ENCODE measurements at regions not wholly inside any gene's neighbourhood (a gene's known extent, or its start where the extent isn't known, plus 50 kb on each side); places are given as distances from the start of the nearest gene placed in this dataset.

DNA sequence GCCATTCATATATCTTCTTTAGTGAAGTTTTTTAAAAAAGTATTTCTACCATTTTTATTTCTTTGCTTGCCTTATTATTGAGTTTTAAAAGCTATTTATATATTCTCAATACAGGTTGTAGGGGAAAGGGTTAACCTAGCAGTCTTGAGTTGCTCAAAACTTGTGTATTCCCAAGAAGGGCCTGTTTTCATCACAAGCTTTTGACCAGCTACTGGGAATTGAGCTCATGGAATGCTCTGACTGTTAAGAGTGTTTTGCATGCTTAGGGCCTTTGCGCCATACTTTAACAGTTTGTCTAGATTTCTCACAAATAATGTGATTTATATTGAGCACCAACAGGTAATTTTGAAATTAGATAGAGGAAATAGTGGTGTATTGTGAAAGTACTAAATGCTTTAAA is 72.0 kb upstream of the CALCR start:
- ATAC-seq: no peak
- no peak for TF ChIP-seq PPARA (CRISPR knock-in tag; IDR thresholded peaks at IDR 0.05; ENCODE audit: borderline replicate concordance)
- TF ChIP-seq, protein P1, sequence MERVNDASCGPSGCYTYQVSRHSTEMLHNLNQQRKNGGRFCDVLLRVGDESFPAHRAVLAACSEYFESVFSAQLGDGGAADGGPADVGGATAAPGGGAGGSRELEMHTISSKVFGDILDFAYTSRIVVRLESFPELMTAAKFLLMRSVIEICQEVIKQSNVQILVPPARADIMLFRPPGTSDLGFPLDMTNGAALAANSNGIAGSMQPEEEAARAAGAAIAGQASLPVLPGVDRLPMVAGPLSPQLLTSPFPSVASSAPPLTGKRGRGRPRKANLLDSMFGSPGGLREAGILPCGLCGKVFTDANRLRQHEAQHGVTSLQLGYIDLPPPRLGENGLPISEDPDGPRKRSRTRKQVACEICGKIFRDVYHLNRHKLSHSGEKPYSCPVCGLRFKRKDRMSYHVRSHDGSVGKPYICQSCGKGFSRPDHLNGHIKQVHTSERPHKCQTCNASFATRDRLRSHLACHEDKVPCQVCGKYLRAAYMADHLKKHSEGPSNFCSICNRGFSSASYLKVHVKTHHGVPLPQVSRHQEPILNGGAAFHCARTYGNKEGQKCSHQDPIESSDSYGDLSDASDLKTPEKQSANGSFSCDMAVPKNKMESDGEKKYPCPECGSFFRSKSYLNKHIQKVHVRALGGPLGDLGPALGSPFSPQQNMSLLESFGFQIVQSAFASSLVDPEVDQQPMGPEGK (CRISPR knock-in tag; IDR thresholded peaks at IDR 0.05; ENCODE audit: borderline replicate concordance): no peak
- no peak for TF ChIP-seq GLIS3 (CRISPR knock-in tag; IDR thresholded peaks at IDR 0.05)
- no peak for TF ChIP-seq ZNF565 (CRISPR knock-in tag; conservative IDR thresholded peaks at IDR 0.05; ENCODE audit: low read depth)
- TF ChIP-seq, protein P2, sequence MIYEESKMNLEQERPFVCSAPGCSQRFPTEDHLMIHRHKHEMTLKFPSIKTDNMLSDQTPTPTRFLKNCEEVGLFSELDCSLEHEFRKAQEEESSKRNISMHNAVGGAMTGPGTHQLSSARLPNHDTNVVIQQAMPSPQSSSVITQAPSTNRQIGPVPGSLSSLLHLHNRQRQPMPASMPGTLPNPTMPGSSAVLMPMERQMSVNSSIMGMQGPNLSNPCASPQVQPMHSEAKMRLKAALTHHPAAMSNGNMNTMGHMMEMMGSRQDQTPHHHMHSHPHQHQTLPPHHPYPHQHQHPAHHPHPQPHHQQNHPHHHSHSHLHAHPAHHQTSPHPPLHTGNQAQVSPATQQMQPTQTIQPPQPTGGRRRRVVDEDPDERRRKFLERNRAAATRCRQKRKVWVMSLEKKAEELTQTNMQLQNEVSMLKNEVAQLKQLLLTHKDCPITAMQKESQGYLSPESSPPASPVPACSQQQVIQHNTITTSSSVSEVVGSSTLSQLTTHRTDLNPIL (CRISPR knock-in tag; IDR thresholded peaks at IDR 0.05; ENCODE audit: low read depth): no peak
- TF ChIP-seq ZFP30 (CRISPR knock-in tag; IDR thresholded peaks at IDR 0.05): no peak
- TF ChIP-seq, protein P3, sequence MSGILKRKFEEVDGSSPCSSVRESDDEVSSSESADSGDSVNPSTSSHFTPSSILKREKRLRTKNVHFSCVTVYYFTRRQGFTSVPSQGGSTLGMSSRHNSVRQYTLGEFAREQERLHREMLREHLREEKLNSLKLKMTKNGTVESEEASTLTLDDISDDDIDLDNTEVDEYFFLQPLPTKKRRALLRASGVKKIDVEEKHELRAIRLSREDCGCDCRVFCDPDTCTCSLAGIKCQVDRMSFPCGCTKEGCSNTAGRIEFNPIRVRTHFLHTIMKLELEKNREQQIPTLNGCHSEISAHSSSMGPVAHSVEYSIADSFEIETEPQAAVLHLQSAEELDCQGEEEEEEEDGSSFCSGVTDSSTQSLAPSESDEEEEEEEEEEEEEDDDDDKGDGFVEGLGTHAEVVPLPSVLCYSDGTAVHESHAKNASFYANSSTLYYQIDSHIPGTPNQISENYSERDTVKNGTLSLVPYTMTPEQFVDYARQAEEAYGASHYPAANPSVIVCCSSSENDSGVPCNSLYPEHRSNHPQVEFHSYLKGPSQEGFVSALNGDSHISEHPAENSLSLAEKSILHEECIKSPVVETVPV (CRISPR knock-in tag; IDR thresholded peaks at IDR 0.05): no peak
- no peak for TF ChIP-seq TCF4 (CRISPR knock-in tag; IDR thresholded peaks at IDR 0.05; ENCODE audit: borderline replicate concordance)
- no peak for TF ChIP-seq ZFP3 (CRISPR knock-in tag; IDR thresholded peaks at IDR 0.05)
- TF ChIP-seq SNAI2 (CRISPR knock-in tag; IDR thresholded peaks at IDR 0.05): no peak
- TF ChIP-seq ARNTL (CRISPR knock-in tag; IDR thresholded peaks at IDR 0.05; ENCODE audit: borderline replicate concordance, low read depth): no peak
- TF ChIP-seq BACH2 (CRISPR knock-in tag; IDR thresholded peaks at IDR 0.05; ENCODE audit: borderline replicate concordance): no peak
- TF ChIP-seq ZNF8 (CRISPR knock-in tag; IDR thresholded peaks at IDR 0.05): no peak
- TF ChIP-seq, protein P4, sequence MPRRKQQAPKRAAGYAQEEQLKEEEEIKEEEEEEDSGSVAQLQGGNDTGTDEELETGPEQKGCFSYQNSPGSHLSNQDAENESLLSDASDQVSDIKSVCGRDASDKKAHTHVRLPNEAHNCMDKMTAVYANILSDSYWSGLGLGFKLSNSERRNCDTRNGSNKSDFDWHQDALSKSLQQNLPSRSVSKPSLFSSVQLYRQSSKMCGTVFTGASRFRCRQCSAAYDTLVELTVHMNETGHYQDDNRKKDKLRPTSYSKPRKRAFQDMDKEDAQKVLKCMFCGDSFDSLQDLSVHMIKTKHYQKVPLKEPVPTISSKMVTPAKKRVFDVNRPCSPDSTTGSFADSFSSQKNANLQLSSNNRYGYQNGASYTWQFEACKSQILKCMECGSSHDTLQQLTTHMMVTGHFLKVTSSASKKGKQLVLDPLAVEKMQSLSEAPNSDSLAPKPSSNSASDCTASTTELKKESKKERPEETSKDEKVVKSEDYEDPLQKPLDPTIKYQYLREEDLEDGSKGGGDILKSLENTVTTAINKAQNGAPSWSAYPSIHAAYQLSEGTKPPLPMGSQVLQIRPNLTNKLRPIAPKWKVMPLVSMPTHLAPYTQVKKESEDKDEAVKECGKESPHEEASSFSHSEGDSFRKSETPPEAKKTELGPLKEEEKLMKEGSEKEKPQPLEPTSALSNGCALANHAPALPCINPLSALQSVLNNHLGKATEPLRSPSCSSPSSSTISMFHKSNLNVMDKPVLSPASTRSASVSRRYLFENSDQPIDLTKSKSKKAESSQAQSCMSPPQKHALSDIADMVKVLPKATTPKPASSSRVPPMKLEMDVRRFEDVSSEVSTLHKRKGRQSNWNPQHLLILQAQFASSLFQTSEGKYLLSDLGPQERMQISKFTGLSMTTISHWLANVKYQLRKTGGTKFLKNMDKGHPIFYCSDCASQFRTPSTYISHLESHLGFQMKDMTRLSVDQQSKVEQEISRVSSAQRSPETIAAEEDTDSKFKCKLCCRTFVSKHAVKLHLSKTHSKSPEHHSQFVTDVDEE (CRISPR knock-in tag; IDR thresholded peaks at IDR 0.05): no peak
- TF ChIP-seq ISL1 (CRISPR knock-in tag; IDR thresholded peaks at IDR 0.05): no peak
- no peak for TF ChIP-seq RARB (CRISPR knock-in tag; IDR thresholded peaks at IDR 0.05)
- no peak for TF ChIP-seq TOX (CRISPR knock-in tag; IDR thresholded peaks at IDR 0.05; ENCODE audit: borderline replicate concordance)

DNA sequence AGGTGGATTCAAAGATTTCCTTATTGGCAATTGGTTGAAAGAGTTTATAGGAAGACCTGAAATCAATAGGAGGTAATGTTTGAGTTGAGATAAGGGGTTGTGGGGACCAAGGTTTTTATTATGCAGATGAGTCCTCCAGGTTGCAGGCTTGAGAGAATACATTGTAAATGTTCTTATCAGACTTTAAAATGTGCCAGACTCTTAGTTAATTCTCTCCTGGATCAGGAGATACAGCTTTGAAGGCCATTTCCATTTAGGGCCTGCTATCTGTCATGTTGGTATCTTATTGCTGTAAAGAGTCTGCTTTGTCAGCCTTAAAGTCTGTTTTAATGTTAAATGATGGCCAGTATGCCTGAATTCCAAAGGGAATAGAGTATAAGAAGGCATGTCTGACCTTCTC is 61.8 kb upstream of the CALCR start:
- no peak for ATAC-seq

DNA sequence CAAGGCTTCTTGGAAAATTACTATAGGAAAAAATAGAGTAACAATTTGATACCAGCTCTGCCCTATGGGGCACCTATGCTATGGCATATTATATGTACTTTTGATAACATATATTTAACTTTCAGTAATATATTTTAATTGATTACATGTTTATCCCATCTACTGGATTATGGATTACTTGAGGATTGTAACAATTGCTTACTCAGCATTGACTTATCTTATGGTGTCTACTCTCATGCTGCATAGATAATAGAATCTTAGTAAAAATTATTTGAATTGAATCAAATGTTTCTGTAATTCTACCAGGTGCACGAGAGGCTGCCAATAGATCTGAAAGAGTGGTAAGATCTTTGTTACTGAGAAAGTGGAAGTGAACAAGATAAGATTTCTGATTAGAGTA is 57.8 kb upstream of the CALCR start:
- no peak for ATAC-seq
- TF ChIP-seq PPARA (CRISPR knock-in tag; IDR thresholded peaks at IDR 0.05; ENCODE audit: borderline replicate concordance) (no peak), OSR1 (CRISPR knock-in tag; IDR thresholded peaks at IDR 0.05) (no peak), ZFP3 (CRISPR knock-in tag; IDR thresholded peaks at IDR 0.05) (no peak), ZFP30 (CRISPR knock-in tag; IDR thresholded peaks at IDR 0.05) (no peak), ZNF70 (CRISPR knock-in tag; IDR thresholded peaks at IDR 0.05) (no peak), TCF4 (CRISPR knock-in tag; IDR thresholded peaks at IDR 0.05; ENCODE audit: borderline replicate concordance) (no peak)
- TF ChIP-seq, protein P1 (CRISPR knock-in tag; IDR thresholded peaks at IDR 0.05; ENCODE audit: borderline replicate concordance): no peak
- TF ChIP-seq, protein P5, sequence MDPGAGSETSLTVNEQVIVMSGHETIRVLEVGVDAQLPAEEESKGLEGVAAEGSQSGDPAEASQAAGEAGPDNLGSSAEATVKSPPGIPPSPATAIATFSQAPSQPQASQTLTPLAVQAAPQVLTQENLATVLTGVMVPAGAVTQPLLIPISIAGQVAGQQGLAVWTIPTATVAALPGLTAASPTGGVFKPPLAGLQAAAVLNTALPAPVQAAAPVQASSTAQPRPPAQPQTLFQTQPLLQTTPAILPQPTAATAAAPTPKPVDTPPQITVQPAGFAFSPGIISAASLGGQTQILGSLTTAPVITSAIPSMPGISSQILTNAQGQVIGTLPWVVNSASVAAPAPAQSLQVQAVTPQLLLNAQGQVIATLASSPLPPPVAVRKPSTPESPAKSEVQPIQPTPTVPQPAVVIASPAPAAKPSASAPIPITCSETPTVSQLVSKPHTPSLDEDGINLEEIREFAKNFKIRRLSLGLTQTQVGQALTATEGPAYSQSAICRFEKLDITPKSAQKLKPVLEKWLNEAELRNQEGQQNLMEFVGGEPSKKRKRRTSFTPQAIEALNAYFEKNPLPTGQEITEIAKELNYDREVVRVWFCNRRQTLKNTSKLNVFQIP (CRISPR knock-in tag; IDR thresholded peaks at IDR 0.05; ENCODE audit: borderline replicate concordance, low read depth): no peak
- TF ChIP-seq, protein P3 (CRISPR knock-in tag; IDR thresholded peaks at IDR 0.05): no peak

More for the DNA sequence above, 61.8 kb upstream of the CALCR start:
- TF ChIP-seq CSDC2 (CRISPR knock-in tag; IDR thresholded peaks at IDR 0.05): no peak
- no peak for TF ChIP-seq ARNTL (CRISPR knock-in tag; IDR thresholded peaks at IDR 0.05; ENCODE audit: borderline replicate concordance, low read depth)
- no peak for TF ChIP-seq ZNF565 (CRISPR knock-in tag; conservative IDR thresholded peaks at IDR 0.05; ENCODE audit: low read depth)
- no peak for TF ChIP-seq TOX (CRISPR knock-in tag; IDR thresholded peaks at IDR 0.05; ENCODE audit: borderline replicate concordance)
- TF ChIP-seq ZNF8 (CRISPR knock-in tag; IDR thresholded peaks at IDR 0.05): no peak
- no peak for TF ChIP-seq GLIS3 (CRISPR knock-in tag; IDR thresholded peaks at IDR 0.05)
- TF ChIP-seq SNAI2 (CRISPR knock-in tag; IDR thresholded peaks at IDR 0.05): no peak
- TF ChIP-seq, protein P1 (CRISPR knock-in tag; IDR thresholded peaks at IDR 0.05; ENCODE audit: borderline replicate concordance): no peak
- TF ChIP-seq TCF4 (CRISPR knock-in tag; IDR thresholded peaks at IDR 0.05; ENCODE audit: borderline replicate concordance): no peak
- TF ChIP-seq PPARA (CRISPR knock-in tag; IDR thresholded peaks at IDR 0.05; ENCODE audit: borderline replicate concordance): no peak

All from SK-N-SH treated with all-trans-retinoic acid at 6 μM for 48 hours (cell line).